Pancreas (tissue), 10 donors: ENCODE measurements at regions not wholly inside any gene's neighbourhood (a gene's known extent, or its start where the extent isn't known, plus 50 kb on each side); places are given as distances from the start of the nearest gene placed in this dataset.

Experiments used
- ATAC-seq, 4 donors: fragments of 200-7000 bp; cut with Tn5 transposase; one replicate each; pipeline versions ENCODE4 v1.8.0 to v1.9.1; 2020; ENCODE audit warnings: mild to moderate bottlenecking in 4 of 4, moderate library complexity in 4 of 4
- DNase-seq, 6 donors: peaks; one replicate each; pipeline ENCODE4 v3.0.0-alpha.2; 2020
- FAIRE-seq: peaks from 2 replicates; lab custom pipeline; 2012; peaks lifted over from hg19 to GRCh38; lab: Jason Lieb, UNC
- H3K27ac ChIP-seq, 4 donors: fragments of 200-600 bp; sonication (generic); 1 replicate in 3 of 4; 2 replicates in 1 of 4; pipeline versions ENCODE4 v1.5.0 to v1.8.0; 2020
- H3K27me3 ChIP-seq, 4 donors: fragments of 200-600 bp; one replicate each; pipeline ENCODE4 v1.8.0; 2021
- H3K36me3 ChIP-seq, 3 donors: fragments of 200-600 bp; sonication (generic) in 1 of 3; one replicate each; pipeline versions ENCODE4 v1.5.0 to v1.8.0; 2020 to 2021
- H3K4me1 ChIP-seq, 3 donors: fragments of 200-600 bp; one replicate each; pipeline ENCODE4 v1.8.0; 2021
- H3K4me3 ChIP-seq, 4 donors: fragments of 200-600 bp; sonication (generic) in 2 of 4; one replicate each; pipeline versions ENCODE4 v1.5.0 to v1.8.0; 2020 to 2021
- H3K9me3 ChIP-seq, 4 donors: fragments of 200-600 bp; one replicate each; pipeline ENCODE4 v1.8.0; 2021
- WGBS, 2 donors: extraction: QIAGEN DNeasy Blood & Tissue Kit; methylation state at CpG; one replicate each; pipeline ENCODE4 v1.1.7; 2013; 5-methylcytosine and 5-hydroxymethylcytosine counted together
- intact Hi-C, 3 donors: fragments of 100-400 bp; cut with DNase I; formaldehyde crosslinking; loops; one replicate each; pipeline versions ENCODE4 v1.11.1 to v1.14.2; 2022
- TF ChIP-seq, protein P1 (sequence below), 4 donors: fragments of 200-600 bp; sonication (generic) in 3 of 4; IDR thresholded peaks; one replicate each; pipeline versions ENCODE4 v1.5.0 to v1.8.0; 2021; ENCODE audit warnings: antibody characterized with exemption in 4 of 4
- donor health status: healthy with polysubstance abuse.
- donor health status: DM: no; HTN: no; CAD: no; lungs with moderate emphysema.
- donor health status: DM: no; HTN: no; CAD: no.
- donor health status: control.
- donor health status: control.
- donor health status: Bipolar disorder and iron deficiency.
- donor health status: DM: yes; HTN: yes; CAD: no.
- donor health status: DM: no; HTN: no; CAD: no.
- donor health status: DM: no; HTN: no; CAD: no.
- donor health status: DM: yes; HTN: yes; CAD: no.

DNA sequence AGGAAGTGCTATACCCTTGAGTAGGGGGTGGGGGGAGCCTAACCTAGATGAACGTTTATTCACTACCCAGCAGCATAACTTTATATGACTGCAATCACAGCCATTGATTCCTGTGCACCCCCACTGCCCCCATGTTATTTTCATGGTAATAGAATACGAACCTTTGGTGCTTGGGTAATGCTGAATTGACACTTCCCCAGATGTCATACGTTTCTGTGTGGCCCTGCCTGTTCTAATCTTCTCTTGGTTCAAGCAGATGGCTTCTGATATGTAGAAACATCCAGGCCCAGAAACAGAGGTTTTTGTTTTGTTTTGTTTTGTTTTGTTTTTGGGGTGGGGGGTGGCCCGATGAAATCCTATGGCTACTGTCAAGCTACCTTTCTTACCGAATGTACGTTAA, 237.9 kb upstream of the TOPAZ1 start:
- FAIRE-seq: no peak

DNA sequence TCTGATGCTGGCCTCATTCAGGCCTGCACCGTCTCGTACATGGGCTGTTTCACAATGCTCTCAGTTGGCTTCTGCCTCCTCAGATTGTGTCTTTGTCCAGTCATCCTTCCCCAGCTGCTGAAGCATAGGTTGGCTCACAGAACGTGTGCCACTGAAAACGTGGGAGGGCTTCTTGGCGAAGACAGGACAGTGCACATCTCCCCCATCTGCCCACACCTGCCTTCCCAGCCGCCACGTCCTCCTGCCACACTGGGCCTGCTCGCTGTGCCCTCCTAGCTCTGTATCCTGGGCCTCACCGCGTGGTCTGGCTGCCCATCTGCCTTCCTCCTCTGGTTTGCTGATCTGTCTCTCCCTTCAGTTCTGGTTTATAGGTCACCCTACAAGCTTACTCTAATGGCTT, 230.0 kb upstream of the TOPAZ1 start:
- no peaks in the 10 kb centered on the region for H3K9me3 ChIP-seq
- H3K36me3 ChIP-seq: no peaks in the 10 kb centered on the region
- FAIRE-seq (no peak), DNase-seq (no peak), ATAC-seq (no peak)
- intact Hi-C loops: no loop called here
- WGBS, 2 donors: 84 to 87% methylated on average over 10 of the region's 10 CpGs
- H3K27me3 ChIP-seq: no peaks in the 10 kb centered on the region
- no peak overlapping the region for H3K27ac ChIP-seq
- H3K4me1 ChIP-seq: no peaks in the 10 kb centered on the region
- H3K4me3 ChIP-seq: no peak overlapping the region
- TF ChIP-seq, protein P1, sequence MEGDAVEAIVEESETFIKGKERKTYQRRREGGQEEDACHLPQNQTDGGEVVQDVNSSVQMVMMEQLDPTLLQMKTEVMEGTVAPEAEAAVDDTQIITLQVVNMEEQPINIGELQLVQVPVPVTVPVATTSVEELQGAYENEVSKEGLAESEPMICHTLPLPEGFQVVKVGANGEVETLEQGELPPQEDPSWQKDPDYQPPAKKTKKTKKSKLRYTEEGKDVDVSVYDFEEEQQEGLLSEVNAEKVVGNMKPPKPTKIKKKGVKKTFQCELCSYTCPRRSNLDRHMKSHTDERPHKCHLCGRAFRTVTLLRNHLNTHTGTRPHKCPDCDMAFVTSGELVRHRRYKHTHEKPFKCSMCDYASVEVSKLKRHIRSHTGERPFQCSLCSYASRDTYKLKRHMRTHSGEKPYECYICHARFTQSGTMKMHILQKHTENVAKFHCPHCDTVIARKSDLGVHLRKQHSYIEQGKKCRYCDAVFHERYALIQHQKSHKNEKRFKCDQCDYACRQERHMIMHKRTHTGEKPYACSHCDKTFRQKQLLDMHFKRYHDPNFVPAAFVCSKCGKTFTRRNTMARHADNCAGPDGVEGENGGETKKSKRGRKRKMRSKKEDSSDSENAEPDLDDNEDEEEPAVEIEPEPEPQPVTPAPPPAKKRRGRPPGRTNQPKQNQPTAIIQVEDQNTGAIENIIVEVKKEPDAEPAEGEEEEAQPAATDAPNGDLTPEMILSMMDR (IDR thresholded peaks at IDR 0.05): no peak

More for the DNA sequence above, 237.9 kb upstream of the TOPAZ1 start:
- no peaks in the 10 kb centered on the region for H3K9me3 ChIP-seq
- H3K4me1 ChIP-seq: peaks cover 0 to 2% (median 1%) of the 10 kb centered on the region in 3 donors
- TF ChIP-seq, protein P1 (IDR thresholded peaks at IDR 0.05): no peak
- no peak for ATAC-seq
- no peak overlapping the region for H3K27ac ChIP-seq
- DNase-seq: no peak
- WGBS, 2 donors: 70% methylated on average over 6 of the region's 6 CpGs
- intact Hi-C loops: no loop called here
- no peak overlapping the region for H3K4me3 ChIP-seq
- no peaks in the 10 kb centered on the region for H3K36me3 ChIP-seq
- peaks cover 0 to 33% (median 6%) of the 10 kb centered on the region in 4 donors for H3K27me3 ChIP-seq

DNA sequence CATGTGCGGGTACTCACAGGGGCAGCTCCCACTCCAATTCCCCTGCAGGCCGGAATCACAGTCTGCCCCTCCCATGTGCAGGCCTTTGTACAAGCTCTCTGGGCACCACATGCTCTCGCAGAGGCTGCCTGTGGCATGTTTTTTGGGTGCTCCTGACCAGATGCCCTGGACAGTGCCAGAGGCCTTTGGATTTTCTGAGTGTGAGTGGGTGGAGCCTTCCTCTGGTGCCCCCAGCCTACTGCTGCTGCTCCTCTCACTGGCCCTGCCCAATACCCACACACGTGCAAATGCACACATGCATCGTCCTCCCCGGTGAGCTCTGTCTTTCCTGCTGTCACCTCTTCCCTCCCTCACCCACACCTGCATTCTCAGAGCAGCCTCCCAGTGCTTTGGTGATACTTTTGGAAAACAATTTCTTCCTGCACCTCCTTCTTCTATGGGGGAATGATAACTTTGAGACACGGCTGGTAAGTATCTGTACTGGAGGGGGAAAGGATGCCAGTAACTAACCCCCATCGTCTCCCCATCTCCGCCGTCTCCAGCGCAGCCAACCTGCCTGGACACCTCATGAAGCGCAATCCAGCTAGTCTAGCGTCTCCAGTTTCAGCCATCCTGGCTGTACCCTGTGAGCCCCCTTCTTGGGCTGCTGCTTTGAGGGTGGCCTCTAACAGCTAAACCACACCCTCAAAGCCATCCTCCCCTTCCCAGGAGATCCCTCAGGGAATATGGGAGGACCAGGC, 229.4 kb upstream of the TOPAZ1 start:
- Histone ChIP-seq H3K36me3 (no peaks in the 10 kb centered on the region), H3K27ac (no peak overlapping the region), H3K4me1 (no peaks in the 10 kb centered on the region), H3K4me3 (no peak overlapping the region), H3K27me3 (no peaks in the 10 kb centered on the region), H3K9me3 (no peaks in the 10 kb centered on the region)
- intact Hi-C loops: no loop called here
- 86 to 91% methylated on average over 13 of the region's 13 CpGs for WGBS, 2 donors
- no peak for DNase-seq
- no peak for ATAC-seq
- TF ChIP-seq, protein P1 (IDR thresholded peaks at IDR 0.05): no peak
- FAIRE-seq: no peak

DNA sequence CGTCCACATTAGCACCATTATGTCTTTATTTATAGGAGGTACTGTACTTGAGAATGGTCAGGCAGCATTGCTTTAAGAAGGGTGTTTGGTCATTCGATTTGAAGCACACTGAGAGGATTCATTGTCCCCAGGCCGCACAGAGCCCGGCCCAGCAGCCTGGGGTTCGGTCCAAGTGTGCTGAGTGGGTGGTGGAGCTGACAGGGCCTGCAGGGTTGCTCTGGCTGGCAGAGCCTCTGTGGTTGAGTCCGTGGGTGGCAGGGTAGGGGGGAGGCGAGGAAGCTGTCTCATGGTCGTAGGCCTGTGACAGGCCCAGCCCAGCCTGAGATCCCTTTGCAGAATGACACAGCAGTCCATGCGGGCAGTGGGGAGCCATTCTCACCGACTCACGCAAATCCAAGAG, 227.7 kb upstream of the TOPAZ1 start:
- FAIRE-seq (no peak), DNase-seq (no peak), ATAC-seq (no peak)
- no peak overlapping the region for H3K4me3 ChIP-seq
- WGBS, 2 donors: 78 to 81% methylated on average over 11 of the region's 11 CpGs
- no peaks in the 10 kb centered on the region for H3K27me3 ChIP-seq
- H3K36me3 ChIP-seq: no peaks in the 10 kb centered on the region
- intact Hi-C loops: no loop called here
- no peaks in the 10 kb centered on the region for H3K4me1 ChIP-seq
- H3K9me3 ChIP-seq: no peaks in the 10 kb centered on the region
- TF ChIP-seq, protein P1 (IDR thresholded peaks at IDR 0.05): no peak
- H3K27ac ChIP-seq: no peak overlapping the region

DNA sequence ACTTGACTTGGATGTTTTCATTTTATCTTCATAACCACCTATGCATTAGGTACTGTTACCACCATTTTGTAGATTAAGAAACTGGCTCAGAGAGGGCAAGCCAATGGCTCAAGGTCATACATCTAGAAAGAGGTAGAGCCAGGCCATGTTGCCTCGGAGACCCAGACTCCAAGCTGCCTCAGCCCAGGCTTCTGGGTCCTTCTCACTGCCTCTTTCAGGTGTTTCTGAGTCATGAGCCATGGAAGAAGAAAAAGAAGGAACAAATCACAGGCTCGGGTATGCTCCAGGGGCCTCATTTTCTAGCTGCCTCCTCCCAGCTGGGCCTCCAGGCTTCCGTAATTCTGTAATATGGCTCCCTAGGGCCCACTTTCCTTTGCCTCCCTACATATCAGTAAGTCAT, 226.5 kb upstream of the TOPAZ1 start:
- ATAC-seq (no peak), DNase-seq (no peak), FAIRE-seq (no peak)
- H3K4me1 ChIP-seq: no peaks in the 10 kb centered on the region
- no peak overlapping the region for H3K27ac ChIP-seq
- no peak overlapping the region for H3K4me3 ChIP-seq
- no peaks in the 10 kb centered on the region for H3K9me3 ChIP-seq
- no peaks in the 10 kb centered on the region for H3K36me3 ChIP-seq
- no peaks in the 10 kb centered on the region for H3K27me3 ChIP-seq
- WGBS, 2 donors: 78 to 85% methylated on average over 3 of the region's 3 CpGs
- TF ChIP-seq, protein P1 (IDR thresholded peaks at IDR 0.05): no peak
- intact Hi-C loops: no loop called here
